Neural progenitor cell (in vitro differentiated cells): ENCODE measurements at regions not wholly inside any gene's neighbourhood (a gene's known extent, or its start where the extent isn't known, plus 50 kb on each side); places are given as distances from the start of the nearest gene placed in this dataset.

Source experiments
- DNase-seq: peaks from one replicate; pipeline ENCODE4 v3.0.0-alpha.2; 2016; ENCODE audit warnings: low spot score
- H2AFZ ChIP-seq: fragments of 200-600 bp; sonication (generic); replicated peaks from 2 replicates; pipeline ENCODE4 v1.6.1; 2016; ENCODE audit warnings: antibody characterized with exemption
- H3F3A ChIP-seq: fragments of 200-600 bp; sonication (generic); 2 replicates; pipeline ENCODE4 v1.6.1; 2016; ENCODE audit warnings: antibody characterized with exemption, low read depth
- H3K27ac ChIP-seq: fragments of 200-600 bp; sonication (generic); 2 replicates; pipeline ENCODE4 v1.5.1; 2016; ENCODE audit warnings: mild to moderate bottlenecking
- H3K27me3 ChIP-seq: fragments of 200-600 bp; sonication (generic); 2 replicates; pipeline ENCODE4 v1.6.1; 2016; ENCODE audit warnings: mild to moderate bottlenecking, moderate library complexity
- H3K36me3 ChIP-seq: fragments of 200-600 bp; sonication (generic); 2 replicates; pipeline ENCODE4 v1.5.1; 2016
- H3K4me1 ChIP-seq: fragments of 200-600 bp; sonication (generic); 2 replicates; pipeline ENCODE4 v1.6.1; 2016; ENCODE audit warnings: mixed run types
- H3K4me2 ChIP-seq: fragments of 200-600 bp; sonication (generic); 2 replicates; pipeline ENCODE4 v1.6.1; 2016
- H3K4me3 ChIP-seq: fragments of 200-600 bp; sonication (generic); 2 replicates; pipeline ENCODE4 v1.5.1; 2016
- H3K79me2 ChIP-seq: fragments of 200-600 bp; sonication (generic); 2 replicates; pipeline ENCODE4 v1.6.1; 2016; ENCODE audit warnings: low read depth
- H3K9ac ChIP-seq: fragments of 200-600 bp; sonication (generic); 2 replicates; pipeline ENCODE4 v1.6.1; 2016
- H3K9me3 ChIP-seq: fragments of 200-600 bp; sonication (generic); 2 replicates; pipeline ENCODE4 v1.5.1; 2016; ENCODE audit warnings: low read depth
- H4K20me1 ChIP-seq: fragments of 200-600 bp; sonication (generic); 2 replicates; pipeline ENCODE4 v1.6.1; 2016; ENCODE audit warnings: low read depth
- H3K27ac Mint-ChIP-seq: 3 replicates; pipeline ENCODE4 v1.8.0; 2021; ENCODE audit warnings: mixed read lengths
- H3K27me3 Mint-ChIP-seq: 2 replicates; pipeline ENCODE4 v1.8.0; 2022; ENCODE audit warnings: low read depth, mild to moderate bottlenecking, inconsistent platforms, moderate library complexity, mixed read lengths; ENCODE audit not compliant: insufficient read depth
- H3K36me3 Mint-ChIP-seq: 3 replicates; pipeline ENCODE4 v1.8.0; 2021; ENCODE audit warnings: mixed read lengths
- H3K4me1 Mint-ChIP-seq: 3 replicates; pipeline ENCODE4 v1.8.0; 2021; ENCODE audit warnings: mixed read lengths
- H3K4me3 Mint-ChIP-seq: 3 replicates; pipeline ENCODE4 v1.8.0; 2021; ENCODE audit warnings: mild to moderate bottlenecking, moderate library complexity, mixed read lengths
- H3K9me3 Mint-ChIP-seq: 3 replicates; pipeline ENCODE4 v1.8.0; 2020; ENCODE audit warnings: mixed read lengths
- CTCF ChIP-seq: fragments of 200-600 bp; sonication (generic); IDR thresholded peaks from 2 replicates; pipeline ENCODE4 v1.5.1; 2017; ENCODE audit warnings: antibody characterized with exemption, mild to moderate bottlenecking
- EZH2 ChIP-seq: fragments of 200-600 bp; sonication (generic); IDR thresholded peaks from 2 replicates; pipeline ENCODE4 v1.6.1; 2017; ENCODE audit warnings: antibody characterized with exemption, mild to moderate bottlenecking, moderate library complexity
- EZH2phosphoT487 ChIP-seq: fragments of 200-600 bp; sonication (generic); IDR thresholded peaks from 2 replicates; pipeline ENCODE4 v1.6.1; 2017; ENCODE audit warnings: antibody characterized with exemption

GRCh38 chr2:18651842-18652774 lies 62.7 kb upstream of the NT5C1B start:
- Mint-ChIP-seq H3K4me3 (no peak overlapping the region), H3K27me3 (no peaks in the 10 kb centered on the region), H3K9me3 (no peaks in the 10 kb centered on the region), H3K4me1 (peaks cover 4% of the 10 kb centered on the region), H3K27ac (no peak overlapping the region), H3K36me3 (no peaks in the 10 kb centered on the region)
- no peaks in the 10 kb centered on the region for H3F3A ChIP-seq
- H3K36me3 ChIP-seq: no peaks in the 10 kb centered on the region
- no peak overlapping the region for H3K4me3 ChIP-seq
- H3K9me3 ChIP-seq: no peaks in the 10 kb centered on the region
- no peaks in the 10 kb centered on the region for H3K27me3 ChIP-seq
- H3K79me2 ChIP-seq: no peaks in the 10 kb centered on the region
- no peaks in the 10 kb centered on the region for H4K20me1 ChIP-seq
- H3K27ac ChIP-seq: no peak overlapping the region
- H3K4me1 ChIP-seq: no peaks in the 10 kb centered on the region
- H3K9ac ChIP-seq: no peak overlapping the region
- H3K4me2 ChIP-seq: no peak overlapping the region
- TF ChIP-seq EZH2phosphoT487: no peak
- TF ChIP-seq EZH2: no peak
- TF ChIP-seq CTCF: no peak
- DNase-seq: no peak
- no peak overlapping the region for H2AFZ ChIP-seq

DNA sequence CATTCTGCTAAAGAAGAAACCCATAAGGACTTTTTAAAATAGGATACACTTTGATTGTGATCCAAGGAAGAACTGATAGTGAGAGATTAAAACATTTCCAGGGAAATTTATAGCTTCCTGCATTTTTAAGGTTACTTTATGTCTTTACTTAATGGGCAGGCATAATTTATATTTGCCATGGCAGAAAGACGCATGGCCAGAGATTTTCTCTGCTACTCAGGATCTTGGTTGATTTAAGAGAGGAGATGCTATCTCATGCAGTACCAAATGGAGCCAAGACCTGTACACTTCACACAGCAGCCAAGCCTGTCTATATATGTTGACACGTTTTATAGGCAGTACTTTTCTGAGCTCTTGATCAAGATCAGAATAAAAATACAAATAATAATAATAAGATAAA lies 60.9 kb upstream of the NT5C1B start:
- Histone ChIP-seq H3K79me2 (no peaks in the 10 kb centered on the region), H3K27ac (no peak overlapping the region), H3K27me3 (no peaks in the 10 kb centered on the region), H2AFZ (no peak overlapping the region), H3K4me1 (no peaks in the 10 kb centered on the region), H3F3A (no peaks in the 10 kb centered on the region), H4K20me1 (no peaks in the 10 kb centered on the region), H3K9ac (no peak overlapping the region), H3K4me3 (no peak overlapping the region), H3K4me2 (no peak overlapping the region), H3K36me3 (no peaks in the 10 kb centered on the region), H3K9me3 (no peaks in the 10 kb centered on the region)
- Mint-ChIP-seq H3K4me3 (no peak overlapping the region), H3K27me3 (no peaks in the 10 kb centered on the region), H3K36me3 (no peaks in the 10 kb centered on the region), H3K4me1 (peaks cover 4% of the 10 kb centered on the region), H3K27ac (no peak overlapping the region), H3K9me3 (no peaks in the 10 kb centered on the region)
- no peak for DNase-seq
- TF ChIP-seq CTCF (no peak), EZH2phosphoT487 (no peak), EZH2 (no peak)

GRCh38 chr2:18649502-18650135 lies 60.2 kb upstream of the NT5C1B start:
- no peak overlapping the region for H3K9ac ChIP-seq
- no peaks in the 10 kb centered on the region for H3K27me3 ChIP-seq
- Mint-ChIP-seq H3K4me1 (peaks cover 4% of the 10 kb centered on the region), H3K27ac (no peak overlapping the region), H3K9me3 (no peaks in the 10 kb centered on the region), H3K36me3 (no peaks in the 10 kb centered on the region), H3K4me3 (no peak overlapping the region), H3K27me3 (no peaks in the 10 kb centered on the region)
- H3K4me3 ChIP-seq: no peak overlapping the region
- no peak overlapping the region for H3K4me2 ChIP-seq
- no peaks in the 10 kb centered on the region for H3K9me3 ChIP-seq
- H3K36me3 ChIP-seq: no peaks in the 10 kb centered on the region
- no peaks in the 10 kb centered on the region for H4K20me1 ChIP-seq
- no peak overlapping the region for H3K27ac ChIP-seq
- no peak for DNase-seq
- H3K79me2 ChIP-seq: no peaks in the 10 kb centered on the region
- H3F3A ChIP-seq: no peaks in the 10 kb centered on the region
- TF ChIP-seq EZH2phosphoT487: no peak
- no peak for TF ChIP-seq CTCF
- TF ChIP-seq EZH2: no peak
- H2AFZ ChIP-seq: no peak overlapping the region
- no peaks in the 10 kb centered on the region for H3K4me1 ChIP-seq
